SK-N-SH (cell line): ENCODE measurements at regions not wholly inside any gene's neighbourhood (a gene's known extent, or its start where the extent isn't known, plus 50 kb on each side); places are given as distances from the start of the nearest gene placed in this dataset.

Experiments
- CHD2 ChIP-seq: fragments of 150-350 bp; IDR thresholded peaks from 2 replicates; pipeline ENCODE4 v1.6.1; 2018; ENCODE audit warnings: low read length; ENCODE audit not compliant: partially characterized antibody
- CTCF ChIP-seq: fragments of 200-600 bp; sonication (generic); IDR thresholded peaks from 2 replicates; pipeline ENCODE4 v1.6.1; 2017; ENCODE audit warnings: antibody characterized with exemption, mild to moderate bottlenecking, moderate library complexity
- FOXJ3 ChIP-seq: sonication (generic); formaldehyde crosslinking; IDR thresholded peaks from 2 replicates; pipeline ENCODE4 v1.5.1; 2020; ENCODE audit warnings: mild to moderate bottlenecking, missing genetic modification reagents
- MAX ChIP-seq: IDR thresholded peaks from 2 replicates; pipeline ENCODE4 v1.4.0; 2012; ENCODE audit warnings: low read depth
- POLR2AphosphoS5 ChIP-seq: IDR thresholded peaks from 2 replicates; pipeline ENCODE4 v1.6.1; 2012; ENCODE audit warnings: low read depth, low read length
- TAF1 ChIP-seq: IDR thresholded peaks from 2 replicates; pipeline ENCODE4 v1.6.1; 2012; ENCODE audit warnings: low read depth, mild to moderate bottlenecking, low read length, moderate library complexity, borderline replicate concordance
- USF2 ChIP-seq: fragments of 150-350 bp; IDR thresholded peaks from 2 replicates; pipeline ENCODE4 v1.6.1; 2017; ENCODE audit warnings: antibody characterized with exemption, low read length, low read depth, borderline replicate concordance

- TF ChIP-seq USF2 (no peak), POLR2AphosphoS5 (no peak), FOXJ3 (CRISPR knock-in tag) (no peak), MAX (no peak), TAF1 (no peak), CHD2 (no peak), CTCF (peak; percentile 31)
Measured at GRCh38 chr18:61957801-61958516, 65.2 kb upstream of the RNF152 start.
